Endodermal cell (in vitro differentiated cells): ENCODE measurements at regions not wholly inside any gene's neighbourhood (a gene's known extent, or its start where the extent isn't known, plus 50 kb on each side); places are given as distances from the start of the nearest gene placed in this dataset.
A peak's percentile ranks its signal among the peaks of the same experiment; 100 is the strongest.

Experiments used
- DNase-seq: peaks from one replicate; pipeline ENCODE4 v3.0.0-alpha.2; 2017
- H3K27ac ChIP-seq: 2 replicates; pipeline ENCODE4 v1.5.1; 2013; ENCODE audit warnings: mild to moderate bottlenecking, low read depth, low read length, moderate library complexity
- H3K27me3 ChIP-seq: 2 replicates; pipeline ENCODE4 v1.6.1; 2013; ENCODE audit warnings: mild to moderate bottlenecking, low read length, moderate library complexity; ENCODE audit not compliant: insufficient read depth, control insufficient read depth, poor library complexity, severe bottlenecking
- H3K36me3 ChIP-seq: 2 replicates; pipeline ENCODE4 v1.7.0; 2013; ENCODE audit warnings: mild to moderate bottlenecking, low read length, moderate library complexity; ENCODE audit not compliant: control insufficient read depth, insufficient read depth
- H3K4me1 ChIP-seq: one replicate; pipeline ENCODE4 v1.7.0; 2013; ENCODE audit warnings: low read length; ENCODE audit not compliant: control insufficient read depth, insufficient read depth
- H3K4me3 ChIP-seq: 2 replicates; pipeline ENCODE4 v1.5.1; 2013; ENCODE audit warnings: mild to moderate bottlenecking, low read length, moderate library complexity
- H3K9ac ChIP-seq: 2 replicates; pipeline ENCODE4 v1.6.1; 2013; ENCODE audit warnings: mild to moderate bottlenecking, low read length, moderate library complexity; ENCODE audit not compliant: poor library complexity, severe bottlenecking; ENCODE audit errors: extremely low read depth
- H3K9me3 ChIP-seq: 2 replicates; pipeline ENCODE4 v1.6.1; 2013; ENCODE audit warnings: mild to moderate bottlenecking, low read length, moderate library complexity; ENCODE audit not compliant: control insufficient read depth
- H3K27ac Mint-ChIP-seq: 2 replicates; pipeline ENCODE4 v1.8.0; 2020; ENCODE audit warnings: mixed read lengths
- H3K27me3 Mint-ChIP-seq: 2 replicates; pipeline ENCODE4 v1.8.0; 2021; ENCODE audit warnings: mild to moderate bottlenecking, mixed read lengths; ENCODE audit not compliant: insufficient read depth
- H3K36me3 Mint-ChIP-seq: 2 replicates; pipeline ENCODE4 v1.8.0; 2020; ENCODE audit warnings: low read depth, mixed read lengths
- H3K4me1 Mint-ChIP-seq: 2 replicates; pipeline ENCODE4 v1.8.0; 2020; ENCODE audit warnings: mixed read lengths
- H3K4me3 Mint-ChIP-seq: 2 replicates; pipeline ENCODE4 v1.8.0; 2020; ENCODE audit warnings: mild to moderate bottlenecking, moderate library complexity, mixed read lengths
- H3K9me3 Mint-ChIP-seq: 2 replicates; pipeline ENCODE4 v1.8.0; 2020; ENCODE audit warnings: mild to moderate bottlenecking, mixed read lengths
- CTCF ChIP-seq: fragments of 200-600 bp; sonication (generic); conservative IDR thresholded peaks from 2 replicates; pipeline ENCODE4 v1.5.0; 2021; ENCODE audit warnings: antibody characterized with exemption, mild to moderate bottlenecking
- WGBS, 2 experiments: methylation state at CpG; one replicate each; pipeline versions ENCODE4 v1.1.5 to v1.1.7; 2013; ENCODE audit warnings: missing lambda C conversion rate in 2 of 2, mixed read lengths in 1 of 2; ENCODE audit not compliant: insufficient coverage in 1 of 2, insufficient read length in 1 of 2; 5-methylcytosine and 5-hydroxymethylcytosine counted together

GRCh38 chr3:166934879-166935278, 445.2 kb downstream of the ZBBX start:
- Mint-ChIP-seq H3K9me3 (peaks cover 4% of the 10 kb centered on the region), H3K27ac (no peak overlapping the region), H3K27me3 (no peaks in the 10 kb centered on the region), H3K4me3 (no peak overlapping the region), H3K4me1 (peaks cover 6% of the 10 kb centered on the region), H3K36me3 (no peaks in the 10 kb centered on the region)
- 80% methylated on average over 2 of the region's 3 CpGs; no CpG with 5 or more reads in 1 of the 2 experiments for WGBS, 2 experiments
- TF ChIP-seq CTCF, result no peak
- Histone ChIP-seq H3K9ac (no peak overlapping the region), H3K36me3 (no peaks in the 10 kb centered on the region), H3K27ac (no peak overlapping the region), H3K9me3 (no peaks in the 10 kb centered on the region), H3K4me3 (no peak overlapping the region), H3K27me3 (no peaks in the 10 kb centered on the region), H3K4me1 (no peaks in the 10 kb centered on the region)
- no peak for DNase-seq

- no peaks in the 10 kb centered on the region for H3K36me3 ChIP-seq
- H3K27me3 Mint-ChIP-seq, result no peaks in the 10 kb centered on the region
- H3K4me1 Mint-ChIP-seq, result peaks cover 6% of the 10 kb centered on the region
- no peak overlapping the region for H3K4me3 ChIP-seq
- 83 to 97% methylated on average over 1 of the region's 1 CpG for WGBS, 2 experiments
- H3K9me3 ChIP-seq, result peaks cover 3% of the 10 kb centered on the region
- TF ChIP-seq CTCF, result peak; percentile 51
- no peak overlapping the region for H3K27ac ChIP-seq
- no peak overlapping the region for H3K9ac ChIP-seq
- no peak overlapping the region for H3K27ac Mint-ChIP-seq
- H3K27me3 ChIP-seq, result no peaks in the 10 kb centered on the region
- no peaks in the 10 kb centered on the region for H3K36me3 Mint-ChIP-seq
- no peaks in the 10 kb centered on the region for H3K4me1 ChIP-seq
- H3K4me3 Mint-ChIP-seq, result no peak overlapping the region
- H3K9me3 Mint-ChIP-seq, result peaks cover 3% of the 10 kb centered on the region
- DNase-seq, result peak; percentile 47
Observed at GRCh38 chr3:166917437-166917836, 462.7 kb downstream of the ZBBX start.

- no peak overlapping the region for H3K27ac Mint-ChIP-seq
- H3K4me1 Mint-ChIP-seq, result no peaks in the 10 kb centered on the region
- DNase-seq, result no peak
- H3K36me3 ChIP-seq, result no peaks in the 10 kb centered on the region
- H3K36me3 Mint-ChIP-seq, result no peaks in the 10 kb centered on the region
- H3K4me1 ChIP-seq, result no peaks in the 10 kb centered on the region
- no peak overlapping the region for H3K9ac ChIP-seq
- peaks cover 5% of the 10 kb centered on the region for H3K27me3 Mint-ChIP-seq
- no peak overlapping the region for H3K27ac ChIP-seq
- H3K27me3 ChIP-seq, result peaks cover 20% of the 10 kb centered on the region
- no peak overlapping the region for H3K4me3 ChIP-seq
- H3K9me3 Mint-ChIP-seq, result no peaks in the 10 kb centered on the region
- peaks cover 4% of the 10 kb centered on the region for H3K9me3 ChIP-seq
- H3K4me3 Mint-ChIP-seq, result no peak overlapping the region
- TF ChIP-seq CTCF, result no peak
Observed at GRCh38 chr3:166902374-166902773, 477.7 kb downstream of the ZBBX start.
